ENCODE measurements at regions not wholly inside any gene's neighbourhood (a gene's known extent, or its start where the extent isn't known, plus 50 kb on each side); places are given as distances from the start of the nearest gene placed in this dataset.
"Not testable (repeated sequence)": the region's sequence is repeated elsewhere in the genome, so short reads cannot be mapped to it uniquely, and the experiment has no call there.

DNA sequence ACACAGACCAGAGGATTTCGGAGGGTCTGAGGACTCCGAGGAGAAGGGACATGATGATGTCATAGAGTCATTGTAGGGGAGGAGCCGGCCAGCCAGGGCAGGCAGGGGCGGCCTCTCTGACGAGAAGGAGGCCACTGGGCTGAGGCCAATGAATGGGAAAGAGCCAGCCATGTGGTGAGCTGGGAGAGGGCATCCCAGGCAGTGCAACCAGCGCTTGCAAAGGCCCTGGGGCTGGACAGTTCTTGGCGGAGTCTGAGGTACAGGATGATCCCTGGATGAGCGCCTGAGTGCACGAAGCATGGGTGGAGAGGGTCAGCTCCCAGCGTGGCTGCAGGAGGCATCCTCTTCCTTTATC is 158.6 kb upstream of the FOXF1 start:
- DNase-seq: not testable (repeated sequence)

DNA sequence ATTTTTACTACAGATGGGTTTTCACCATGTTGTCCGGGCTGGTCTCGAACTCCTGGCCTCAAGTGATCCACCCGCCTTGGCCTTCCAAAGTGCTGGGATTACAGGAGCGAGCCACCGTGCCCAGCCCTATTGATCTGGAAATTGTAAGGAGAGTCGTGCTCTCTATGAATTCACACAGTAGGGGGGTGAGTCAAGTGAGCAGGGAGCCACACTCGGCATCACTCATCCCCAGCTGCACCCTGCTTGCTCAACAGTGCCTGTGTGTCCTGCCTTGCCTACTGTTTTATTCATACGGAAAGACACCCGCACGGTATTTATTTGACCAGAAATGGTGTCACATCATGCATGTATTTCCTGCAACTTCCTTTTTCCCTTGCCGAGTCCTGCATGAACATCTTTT is 157.2 kb upstream of the FOXF1 start:
- DNase-seq: no peak

DNA sequence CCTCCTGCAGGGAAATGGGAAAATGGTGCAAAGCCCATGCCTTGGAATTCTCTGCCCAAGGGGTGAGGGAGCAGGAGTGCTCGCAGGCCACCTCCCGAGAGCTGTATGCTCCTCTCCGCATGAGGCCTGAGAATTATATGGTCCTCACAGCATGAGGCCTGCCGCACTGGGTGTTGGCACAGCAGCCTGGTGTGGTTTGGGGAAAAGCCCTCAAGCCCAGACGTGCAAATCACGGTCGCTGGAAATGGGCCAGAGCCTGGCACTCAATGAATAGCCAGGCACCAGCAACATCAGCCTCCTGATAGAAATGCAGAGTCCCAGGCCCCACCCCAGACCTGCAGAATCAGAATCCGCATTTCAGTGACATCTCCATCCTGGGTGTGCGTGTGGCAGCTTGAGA is 156.4 kb upstream of the FOXF1 start:
- DNase-seq: no peak

DNA sequence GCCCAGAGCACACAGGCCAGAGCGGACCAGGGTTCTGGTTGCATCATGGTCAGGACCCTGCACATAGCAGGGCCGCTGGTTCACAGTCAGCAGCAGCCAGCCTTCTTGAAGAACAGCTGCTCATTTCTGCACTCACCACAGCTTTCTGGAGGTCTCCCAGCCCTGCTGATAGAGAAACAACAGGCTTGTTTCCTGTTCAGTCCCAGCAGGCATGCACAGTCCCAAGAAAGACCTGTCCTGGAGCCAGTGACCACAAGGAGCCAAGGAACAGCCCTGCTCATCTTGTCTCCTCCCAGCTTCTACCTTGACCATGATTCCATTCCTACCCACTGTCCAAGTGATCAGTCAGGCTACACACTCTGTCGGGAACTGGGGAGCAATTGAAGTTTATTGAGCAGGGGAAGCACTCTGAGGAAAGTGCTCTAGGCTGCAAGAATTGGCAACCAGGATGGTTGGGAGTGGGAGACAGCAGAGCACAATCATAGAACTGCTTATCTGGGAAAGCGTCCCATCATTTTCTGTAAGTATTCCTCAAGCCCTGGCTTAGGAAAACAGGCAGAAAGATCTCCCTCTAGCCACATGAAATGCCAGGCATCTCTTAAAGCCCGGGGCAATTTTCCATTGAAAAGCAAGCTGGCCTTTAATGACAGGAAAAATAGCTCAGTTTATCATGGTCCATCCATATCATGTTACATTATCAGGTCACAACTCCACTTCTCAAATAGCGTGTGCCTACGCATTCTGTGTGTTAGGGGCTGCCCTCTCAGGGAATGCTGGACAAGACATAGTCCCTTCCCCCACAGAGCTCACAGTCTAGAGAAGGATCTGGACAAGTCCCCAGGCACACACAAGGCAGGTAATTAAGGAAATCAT is 155.4 kb upstream of the FOXF1 start:
- no peak for DNase-seq

DNA sequence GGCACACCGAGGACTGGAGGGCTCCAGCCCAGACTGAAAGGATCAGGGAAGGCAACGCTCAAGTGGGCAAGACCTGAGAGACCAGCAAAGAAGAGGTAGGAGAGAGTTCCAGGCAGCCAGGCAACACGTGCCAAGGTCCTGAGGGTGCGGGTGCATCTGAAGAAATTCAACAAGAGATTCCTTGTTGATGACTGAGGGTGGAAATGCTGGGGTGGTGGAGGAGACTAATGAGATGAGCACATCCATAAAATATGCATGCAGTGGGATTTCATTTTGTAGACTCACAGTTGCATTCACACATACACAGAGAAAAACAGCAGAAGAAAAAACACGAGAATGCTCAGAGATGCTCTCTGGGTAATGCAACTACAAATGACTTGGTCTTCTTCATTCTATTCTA is 154.8 kb upstream of the FOXF1 start:
- no peak for DNase-seq

DNA sequence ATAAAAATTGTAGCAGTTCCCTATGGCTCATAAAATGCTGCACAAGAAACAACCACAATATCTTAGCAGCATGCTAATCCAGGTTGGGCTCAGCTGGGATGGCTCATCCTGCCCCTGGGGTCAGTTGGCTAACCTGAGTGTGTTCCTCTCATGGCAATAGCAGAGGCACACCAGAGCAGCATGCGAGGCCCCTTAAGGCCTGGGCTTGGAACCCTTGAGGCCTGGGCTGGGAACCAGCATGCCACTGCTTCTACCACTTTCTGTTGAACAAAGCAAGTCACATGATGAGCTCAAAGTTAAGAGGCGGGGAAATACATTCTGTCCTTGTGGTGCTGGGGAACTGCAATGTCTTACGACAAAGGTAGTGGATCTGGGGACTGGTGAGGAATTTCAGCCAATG is 154.4 kb upstream of the FOXF1 start:
- DNase-seq: no peak

DNA sequence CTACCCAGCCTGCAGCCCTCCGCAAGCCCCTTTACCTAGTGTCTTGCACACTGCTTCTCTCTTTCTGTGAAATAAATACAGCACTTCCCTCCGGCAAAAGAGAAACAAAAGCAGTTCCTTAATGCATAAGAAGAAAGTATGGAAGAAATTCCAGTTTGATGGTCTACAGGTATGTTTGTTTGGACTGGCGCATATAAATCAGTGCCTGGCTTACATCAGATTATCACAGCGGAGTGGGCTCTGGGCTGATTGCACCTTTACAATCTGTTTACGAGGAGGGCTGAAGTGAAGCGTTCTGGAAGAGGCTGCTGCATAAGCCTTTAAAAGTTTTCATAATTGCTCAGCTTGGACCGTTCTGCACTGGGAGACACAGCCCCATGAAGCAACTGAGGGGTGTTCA is 153.5 kb upstream of the FOXF1 start:
- no peak for DNase-seq

DNA sequence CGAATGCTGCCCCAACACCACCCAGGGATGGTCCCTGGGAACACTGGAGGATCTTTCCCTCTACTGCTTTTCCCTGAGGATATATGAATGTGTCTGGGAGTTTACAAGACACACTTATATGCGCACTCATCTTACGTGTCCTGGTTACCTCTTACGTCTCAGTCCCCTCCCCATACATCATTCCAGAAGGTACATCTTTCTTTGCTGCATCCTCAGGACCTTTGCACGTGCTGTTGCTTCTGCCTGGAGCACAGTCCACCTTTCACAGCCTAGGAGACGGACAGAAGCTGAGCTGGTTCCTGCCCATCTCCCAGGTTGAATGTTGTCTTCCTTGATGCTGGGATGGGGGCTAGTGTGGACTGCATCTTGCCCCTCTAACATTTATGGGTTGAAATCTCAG is 153.0 kb upstream of the FOXF1 start:
- no peak for DNase-seq

DNA sequence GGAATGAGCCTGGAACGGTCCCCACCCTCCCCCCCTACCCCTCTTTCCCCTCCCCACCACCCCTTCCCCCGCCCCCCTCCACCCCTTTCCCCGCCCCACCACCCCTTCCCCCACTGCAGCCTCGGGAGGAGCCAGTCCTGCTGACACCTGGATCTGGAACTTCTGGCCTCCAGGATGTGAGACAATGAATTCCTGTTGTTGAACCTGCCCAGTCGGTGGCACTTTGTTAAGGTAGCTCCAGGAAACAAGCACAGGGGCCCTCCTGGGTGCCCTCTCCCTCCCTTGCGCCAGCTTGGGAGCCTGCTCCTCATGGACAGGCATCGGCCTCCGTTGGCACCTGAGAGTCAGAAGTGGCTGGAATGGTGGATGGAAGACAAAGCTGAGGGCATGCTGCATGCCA is 152.4 kb upstream of the FOXF1 start:
- DNase-seq: no peak

DNA sequence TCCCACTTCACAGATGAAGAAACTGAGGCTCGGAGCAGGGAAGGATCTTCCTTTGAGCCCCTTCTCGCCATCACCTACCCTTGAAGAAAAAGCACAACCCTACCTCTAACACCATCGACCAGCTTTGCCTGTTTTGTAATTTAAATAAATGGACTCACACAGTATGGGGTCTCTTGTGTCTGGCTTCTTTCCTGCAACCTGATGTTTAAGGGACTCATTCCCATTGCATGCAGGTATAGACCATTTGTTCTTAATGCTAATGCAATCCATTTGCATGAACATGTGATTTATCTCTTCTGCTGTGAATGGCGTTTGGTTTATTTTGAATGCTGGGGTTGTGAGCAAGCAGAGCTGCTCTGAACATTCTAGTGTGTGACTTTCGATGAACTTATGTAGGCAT is 150.8 kb upstream of the FOXF1 start:
- DNase-seq: no peak

DNA sequence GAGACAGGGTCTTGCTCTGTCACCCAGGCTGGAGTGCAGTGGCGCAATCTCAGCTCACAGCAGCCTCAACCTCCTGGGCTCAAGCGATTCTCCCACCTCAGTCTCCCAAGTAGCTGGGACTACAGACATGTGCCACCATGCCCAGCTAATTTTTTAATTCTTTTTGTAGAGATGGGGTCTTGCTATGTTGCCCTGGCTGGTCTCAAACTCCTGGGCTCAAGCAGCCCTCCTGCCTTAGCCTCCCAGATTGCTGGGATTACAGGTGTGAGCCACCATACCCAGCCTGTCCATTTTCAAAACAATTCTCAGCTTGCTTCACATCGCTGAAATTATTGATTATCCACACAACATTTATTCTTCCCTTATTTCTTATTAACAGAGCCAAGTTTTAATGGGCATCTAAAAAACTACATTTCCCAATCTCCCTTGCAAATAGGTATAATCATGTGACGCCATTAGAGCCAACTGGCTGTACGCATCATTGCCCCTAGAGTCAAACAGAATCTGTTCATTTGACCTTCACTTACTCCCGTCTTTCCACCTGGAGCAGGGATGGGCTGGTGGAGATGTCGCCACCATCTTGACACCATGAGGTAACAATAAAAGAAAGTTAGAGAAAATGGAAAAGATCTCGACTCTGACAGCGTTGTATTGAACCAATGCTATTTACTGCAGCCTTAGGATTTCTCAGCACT is 148.0 kb upstream of the FOXF1 start:
- DNase-seq: no peak

DNA sequence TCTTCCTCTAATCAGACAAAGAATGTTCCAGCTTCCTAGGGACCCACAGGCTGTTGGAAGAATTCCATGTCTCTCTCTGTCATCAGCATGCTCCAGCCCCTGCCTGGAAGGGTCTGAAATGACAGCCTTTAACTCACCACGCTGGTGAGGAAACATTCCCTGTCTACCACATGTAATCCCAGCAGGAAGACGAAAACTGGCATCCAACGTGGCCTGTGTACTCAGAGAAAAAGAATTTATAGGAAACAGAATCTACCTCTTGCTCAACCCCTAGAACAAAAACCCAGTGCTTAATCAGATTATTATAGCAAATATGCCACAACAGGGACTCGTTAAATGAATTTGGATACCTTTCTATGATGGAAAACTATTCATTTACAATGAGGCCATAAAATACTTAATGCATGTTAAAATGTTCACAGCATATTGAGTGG is 147.3 kb upstream of the FOXF1 start:
- DNase-seq: no peak

DNA sequence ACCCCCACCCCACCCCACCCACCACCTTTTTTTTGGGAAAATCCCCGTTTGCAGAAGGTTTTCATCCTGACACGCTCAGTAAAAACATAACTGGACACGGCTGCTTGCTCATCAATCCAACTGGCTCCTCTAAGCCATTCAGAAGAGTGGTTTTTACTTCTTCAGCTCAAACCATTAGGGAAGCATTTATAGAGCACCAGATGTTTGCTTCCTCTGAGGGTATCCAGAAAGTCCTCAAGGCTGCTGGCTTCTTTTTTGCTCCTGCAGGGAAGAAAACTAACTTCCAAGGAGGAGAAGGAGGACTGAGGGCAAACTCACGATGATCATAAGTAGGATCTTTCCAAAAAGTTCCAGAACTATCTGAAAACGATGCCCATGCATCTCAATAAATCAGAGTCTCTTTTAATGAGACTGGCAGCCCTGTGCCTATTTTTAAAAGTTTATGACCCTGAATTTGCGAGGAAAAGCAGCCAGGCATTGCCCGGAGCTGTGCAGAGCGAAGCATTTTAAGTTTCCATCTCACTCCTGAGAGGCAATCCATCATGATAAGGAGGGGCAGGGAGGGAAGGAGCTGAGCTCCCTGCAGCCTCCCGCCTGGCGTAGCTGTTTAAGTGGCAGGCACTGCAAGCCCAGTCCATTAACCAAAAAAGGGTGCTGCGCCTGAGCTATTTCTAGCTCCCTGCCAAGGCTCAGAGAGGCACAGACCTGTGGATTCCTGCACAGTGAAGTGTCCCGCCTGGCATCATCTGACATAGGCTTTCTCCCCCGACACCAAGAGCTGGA is 146.3 kb upstream of the FOXF1 start:
- DNase-seq: no peak

DNA sequence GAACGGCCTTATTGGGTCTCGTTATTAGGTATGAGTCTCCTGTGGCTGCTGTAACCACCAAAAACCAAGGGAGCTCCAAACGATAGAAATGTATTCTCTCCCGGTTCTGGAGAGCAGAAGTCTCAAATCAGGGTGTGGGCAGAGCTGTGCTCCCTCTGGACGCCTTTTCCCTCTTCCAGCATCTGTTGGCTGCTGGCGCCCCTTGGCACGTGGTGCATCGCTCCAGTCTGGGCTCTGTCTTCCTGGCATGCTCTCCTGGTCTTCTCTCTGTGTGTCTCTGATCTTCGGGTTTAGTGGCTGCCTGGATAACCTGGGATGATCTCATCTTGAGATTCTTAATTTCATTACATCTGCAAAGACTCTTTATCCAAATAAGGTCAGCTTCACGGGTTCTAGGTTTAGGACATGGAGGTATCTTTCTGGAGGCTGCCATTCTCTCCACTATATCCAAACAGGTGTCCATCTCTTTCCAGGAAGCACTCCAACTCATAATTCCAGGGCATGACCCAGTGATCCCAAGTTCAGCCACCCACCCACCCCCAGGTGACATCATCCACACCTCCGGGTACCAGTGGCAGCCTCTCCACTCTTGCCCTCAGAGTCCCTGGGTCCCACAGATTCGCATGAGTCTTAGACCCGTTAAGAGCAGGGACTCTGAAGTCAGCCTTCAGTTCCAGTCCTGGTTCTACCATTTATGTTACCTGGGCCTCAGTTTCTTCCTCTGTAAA is 145.5 kb upstream of the FOXF1 start:
- no peak for DNase-seq

DNA sequence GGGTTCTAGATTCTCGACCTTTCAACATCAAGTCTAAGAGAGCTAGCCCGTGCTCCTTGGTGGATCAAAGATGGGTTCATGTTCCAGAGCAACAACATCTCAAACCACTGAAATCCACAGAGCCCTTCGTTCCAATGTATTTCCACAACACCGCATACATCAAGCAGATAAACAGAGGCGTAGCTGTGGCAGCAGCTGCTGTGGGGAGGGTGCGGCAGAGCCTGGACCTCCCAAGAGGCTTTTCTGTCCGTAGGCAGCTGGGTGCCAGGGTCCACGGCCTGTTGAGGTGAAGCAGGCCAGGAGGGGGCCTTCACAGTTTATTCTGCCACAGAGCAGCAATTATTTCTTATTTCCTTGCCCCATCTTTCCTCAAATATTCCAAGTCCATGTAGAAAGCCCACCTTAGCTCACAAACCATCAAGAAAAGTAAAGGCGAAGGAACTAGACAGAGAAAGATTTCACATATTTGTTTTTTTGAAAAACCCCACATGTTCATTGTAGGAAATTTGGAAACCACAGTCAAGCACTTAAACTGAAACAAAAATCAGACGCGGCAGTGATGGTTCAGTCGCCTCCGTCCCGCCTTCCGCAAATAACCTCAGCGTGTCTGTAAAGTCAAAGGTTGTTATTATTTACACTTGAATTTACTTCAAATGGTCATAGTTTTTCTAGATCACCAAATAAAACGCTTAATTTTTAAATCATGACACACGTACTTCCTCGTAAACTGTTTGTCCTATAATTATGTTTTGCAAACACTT is 144.6 kb upstream of the FOXF1 start:
- DNase-seq: no peak

DNA sequence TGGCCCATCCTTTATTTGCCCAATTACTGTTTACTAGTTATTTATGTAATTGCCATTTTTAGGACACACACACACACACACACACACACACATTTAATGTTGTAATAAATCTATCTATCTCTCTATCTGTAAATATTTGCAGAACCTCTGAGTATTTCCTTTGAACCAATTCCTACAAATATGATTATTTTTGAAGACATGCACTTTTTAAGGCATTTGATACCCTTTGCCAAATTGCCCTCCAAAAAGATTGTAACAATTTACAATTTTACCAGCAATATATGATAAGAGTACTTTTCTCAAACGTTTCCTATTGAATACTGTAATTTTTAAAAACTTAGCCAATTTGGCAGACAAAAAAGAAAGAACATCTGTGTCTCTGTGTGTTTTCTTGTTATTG is 143.8 kb upstream of the FOXF1 start:
- no peak for DNase-seq

DNA sequence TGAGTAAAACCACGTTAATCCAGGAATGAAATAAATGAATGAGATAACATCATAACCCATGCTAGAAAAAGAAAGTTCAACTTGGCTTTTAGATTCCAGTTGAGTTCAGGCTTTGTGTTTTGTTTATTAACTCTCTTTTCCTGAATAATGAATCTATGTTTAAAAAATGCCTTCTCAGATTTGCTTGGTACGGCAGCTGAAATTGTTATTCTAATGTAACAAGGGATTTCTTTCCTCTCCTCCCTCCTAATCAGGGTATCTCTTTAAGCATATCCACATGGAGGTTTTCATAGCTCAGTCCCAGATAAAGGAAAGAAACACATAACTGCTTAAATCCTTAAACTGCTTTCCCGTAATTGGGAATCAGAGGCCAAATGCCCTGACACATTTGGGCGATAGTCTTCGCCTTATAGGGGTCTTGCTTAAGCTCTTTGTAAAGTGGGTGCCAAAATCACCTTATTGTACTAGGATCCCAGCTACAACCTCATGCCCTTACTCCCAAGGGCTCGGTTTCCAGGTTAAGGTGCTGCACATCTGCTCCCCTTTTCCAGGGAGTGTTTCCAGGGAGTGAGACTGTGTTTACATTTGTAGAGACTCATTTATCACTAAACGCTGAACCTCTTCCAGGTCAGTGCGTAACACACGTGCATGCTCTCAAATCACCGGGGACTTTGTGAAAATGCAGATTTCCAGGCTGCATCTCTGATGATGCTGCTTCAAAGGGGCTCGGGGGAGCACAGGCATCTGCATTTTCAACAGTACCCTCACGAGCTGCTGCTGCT is 142.8 kb upstream of the FOXF1 start:
- DNase-seq: no peak

DNA sequence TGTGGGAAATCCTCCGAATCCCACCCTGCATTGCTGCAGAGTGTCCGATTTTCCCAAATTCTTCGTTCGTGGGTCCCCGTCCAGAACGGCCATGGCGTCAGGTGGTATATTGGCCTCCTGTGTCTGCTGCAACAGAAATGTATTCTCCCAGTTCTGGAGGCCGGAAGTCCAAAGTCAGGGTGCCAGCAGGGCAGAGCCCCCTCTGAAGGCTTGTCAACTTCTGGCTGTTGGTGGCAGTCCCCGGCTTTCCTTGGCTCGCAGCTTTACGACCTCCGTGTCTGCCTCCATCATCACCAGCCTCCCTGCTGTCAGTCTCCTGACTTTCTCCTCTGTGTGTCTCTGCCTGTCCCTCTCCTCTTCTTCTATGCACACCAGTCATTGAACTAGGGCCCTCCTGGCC is 142.1 kb upstream of the FOXF1 start:
- DNase-seq: no peak

DNA sequence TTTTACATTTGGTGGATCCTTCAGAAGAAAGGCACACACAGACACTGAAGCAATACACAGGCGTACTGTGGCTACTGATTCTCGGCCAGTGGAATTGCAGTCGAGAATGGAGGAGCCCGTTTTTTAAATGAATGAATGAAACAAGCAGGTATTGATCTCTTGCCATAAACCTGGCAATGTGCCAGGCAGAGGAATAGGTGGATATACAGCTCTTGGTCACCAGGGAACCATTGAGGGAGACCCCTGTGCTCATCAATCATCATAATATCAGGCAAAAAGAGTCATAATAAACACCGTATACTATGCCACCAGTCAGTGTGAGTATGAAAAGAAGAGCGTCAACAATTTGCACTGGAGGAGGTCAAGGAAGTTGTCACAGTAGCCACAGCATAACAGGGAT is 140.3 kb upstream of the FOXF1 start:
- DNase-seq: no peak

DNA sequence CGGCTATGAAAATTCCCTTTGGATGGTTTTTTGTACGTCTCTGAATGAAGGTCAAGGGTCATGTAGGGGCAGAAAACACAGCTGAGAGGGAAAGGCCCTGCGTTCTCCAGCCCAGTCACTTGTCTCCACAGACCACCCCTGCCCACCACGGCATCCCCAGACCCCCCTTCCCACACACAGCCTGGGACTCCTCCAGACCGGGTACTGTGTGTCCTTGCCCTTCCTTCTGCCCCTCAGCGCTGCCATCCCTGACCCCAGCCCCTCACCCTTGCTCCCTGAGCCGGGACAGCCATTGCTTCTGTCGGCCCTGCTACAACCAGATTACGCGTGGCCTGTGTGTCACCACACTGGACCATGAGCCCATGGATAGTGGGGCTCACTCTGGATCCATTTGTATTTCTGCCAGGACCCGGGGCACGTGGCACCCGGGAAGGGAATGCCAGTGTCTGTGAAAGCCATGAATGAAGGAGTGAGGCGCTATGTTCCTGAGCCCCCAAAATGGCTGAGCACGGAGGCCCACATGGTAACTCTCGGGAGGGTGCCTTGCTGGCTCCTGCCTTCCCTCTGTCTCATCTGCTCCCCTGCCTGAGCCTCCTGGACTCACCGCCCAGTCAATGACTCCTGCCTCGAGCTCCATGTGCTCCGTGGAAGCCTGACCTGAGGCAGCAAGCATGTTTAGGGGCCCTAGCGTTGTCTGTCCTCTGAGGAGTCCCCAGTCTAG is 139.1 kb upstream of the FOXF1 start:
- no peak for DNase-seq

DNA sequence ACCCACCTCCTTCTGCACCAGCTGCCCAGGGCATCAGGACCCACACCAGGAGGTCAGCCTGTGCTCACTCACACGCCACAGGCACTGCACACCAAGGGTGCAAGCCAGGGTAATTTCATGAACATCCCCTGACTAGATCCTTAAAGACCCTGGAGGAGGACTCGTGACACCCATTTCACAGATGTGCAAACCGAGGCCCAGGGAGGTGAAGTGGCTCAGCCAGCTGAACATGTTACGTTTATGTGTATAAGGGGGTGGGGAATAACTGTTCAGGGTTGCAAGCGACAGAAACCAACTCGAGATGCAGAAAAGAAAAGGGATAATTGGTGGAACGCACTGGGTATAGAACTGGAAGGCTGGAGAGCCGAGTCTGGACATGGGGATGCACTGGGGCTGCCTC is 138.1 kb upstream of the FOXF1 start:
- no peak for DNase-seq

Measured in suppressor macrophage (primary cell).